Testis (tissue), 2 donors: ENCODE measurements at regions not wholly inside any gene's neighbourhood (a gene's known extent, or its start where the extent isn't known, plus 50 kb on each side); places are given as distances from the start of the nearest gene placed in this dataset.
"Not testable (repeated sequence)": the region's sequence is repeated elsewhere in the genome, so short reads cannot be mapped to it uniquely, and the experiment has no call there.

Experiments used
- DNase-seq: peaks from one replicate; pipeline ENCODE4 v3.0.0-alpha.2; 2019
- H3K27ac ChIP-seq, 2 donors: fragments of 200-600 bp; sonication (generic); one replicate each; pipeline ENCODE4 v1.5.1; 2019
- H3K27me3 ChIP-seq: fragments of 200-600 bp; sonication (generic); one replicate; pipeline ENCODE4 v1.5.1; 2019
- H3K36me3 ChIP-seq: fragments of 200-600 bp; sonication (generic); one replicate; pipeline ENCODE4 v1.5.1; 2017; ENCODE audit warnings: low read depth; ENCODE audit errors: missing control alignments
- H3K4me1 ChIP-seq: fragments of 200-600 bp; sonication (generic); one replicate; pipeline ENCODE4 v1.5.1; 2019
- H3K4me3 ChIP-seq, 2 donors: fragments of 200-600 bp; sonication (generic); one replicate each; pipeline ENCODE4 v1.5.1; 2017 to 2019
- H3K9me3 ChIP-seq: fragments of 200-600 bp; sonication (generic); one replicate; pipeline ENCODE4 v1.5.1; 2017
- CTCF ChIP-seq, 3 experiments: fragments of 450-650 bp in 2 of 3; fragments of 200-600 bp in 1 of 3; sonication (generic) in 1 of 3; IDR thresholded peaks; one replicate each; pipeline ENCODE4 v1.5.1; 2016 to 2019; ENCODE audit warnings: antibody characterized with exemption in 3 of 3, mild to moderate bottlenecking in 2 of 3, moderate library complexity in 1 of 3
- POLR2A ChIP-seq: fragments of 450-650 bp; IDR thresholded peaks from one replicate; pipeline ENCODE4 v1.6.1; 2017; ENCODE audit warnings: antibody characterized with exemption, mild to moderate bottlenecking, moderate library complexity
- WGBS, 2 donors: methylation state at CpG; one replicate each; pipeline ENCODE4 v1.1.5; 2018; 5-methylcytosine and 5-hydroxymethylcytosine counted together
- intact Hi-C: fragments of 100-400 bp; cut with DNase I; formaldehyde crosslinking; loops from one replicate; pipeline ENCODE4 v1.15.1; 2023; ENCODE audit warnings: low total_unique reads

GRCh38 chr16:66023481-66023880 is 343.0 kb upstream of the CDH5 start:
- intact Hi-C loops, result no loop called here
- TF ChIP-seq POLR2A (no peak), CTCF (IDR thresholded peaks at IDR 0.05) (no peak)
- Histone ChIP-seq H3K27ac (no peak overlapping the region), H3K36me3 (no peaks in the 10 kb centered on the region), H3K9me3 (no peaks in the 10 kb centered on the region), H3K4me1 (no peaks in the 10 kb centered on the region), H3K27me3 (no peaks in the 10 kb centered on the region), H3K4me3 (no peak overlapping the region)
- no peak for DNase-seq
- 59 to 71% methylated on average over 3 of the region's 3 CpGs for WGBS, 2 donors

GRCh38 chr16:66020642-66021041 is 345.8 kb upstream of the CDH5 start:
- H3K9me3 ChIP-seq, result no peaks in the 10 kb centered on the region
- no peak overlapping the region for H3K27ac ChIP-seq
- DNase-seq, result no peak
- no peaks in the 10 kb centered on the region for H3K4me1 ChIP-seq
- no peaks in the 10 kb centered on the region for H3K36me3 ChIP-seq
- TF ChIP-seq POLR2A (no peak), CTCF (IDR thresholded peaks at IDR 0.05) (no peak)
- no peaks in the 10 kb centered on the region for H3K27me3 ChIP-seq
- intact Hi-C loops, result no loop called here
- H3K4me3 ChIP-seq, result no peak overlapping the region

GRCh38 chr16:66020046-66020445 is 346.4 kb upstream of the CDH5 start:
- H3K27me3 ChIP-seq, result no peaks in the 10 kb centered on the region
- no peak overlapping the region for H3K27ac ChIP-seq
- no peaks in the 10 kb centered on the region for H3K9me3 ChIP-seq
- intact Hi-C loops, result no loop called here
- H3K36me3 ChIP-seq, result no peaks in the 10 kb centered on the region
- no peak for DNase-seq
- TF ChIP-seq CTCF (IDR thresholded peaks at IDR 0.05), result no peak
- TF ChIP-seq POLR2A, result no peak
- 95 to 100% methylated on average over 2 of the region's 2 CpGs for WGBS, 2 donors
- H3K4me3 ChIP-seq, result no peak overlapping the region
- no peaks in the 10 kb centered on the region for H3K4me1 ChIP-seq

GRCh38 chr16:66019502-66019901 is 347.0 kb upstream of the CDH5 start:
- intact Hi-C loops, H3K36me3 ChIP-seq, H3K27me3 ChIP-seq, H3K27ac ChIP-seq, H3K9me3 ChIP-seq, DNase-seq, H3K4me1 ChIP-seq, H3K4me3 ChIP-seq: not testable (repeated sequence)
- whole genome bisulfite sequencing, 2 donors, result 87 to 89% methylated on average over 3 of the region's 3 CpGs

- no peaks in the 10 kb centered on the region for H3K27me3 ChIP-seq
- TF ChIP-seq CTCF (IDR thresholded peaks at IDR 0.05), result no peak
- TF ChIP-seq POLR2A, result no peak
- H3K9me3 ChIP-seq, result no peaks in the 10 kb centered on the region
- intact Hi-C loops, result no loop called here
- no peak overlapping the region for H3K4me3 ChIP-seq
- WGBS, 2 donors, result 92 to 95% methylated on average over 2 of the region's 2 CpGs
- DNase-seq, result no peak
- no peak overlapping the region for H3K27ac ChIP-seq
- H3K36me3 ChIP-seq, result no peaks in the 10 kb centered on the region
- H3K4me1 ChIP-seq, result no peaks in the 10 kb centered on the region
Observed at GRCh38 chr16:66014221-66014620, 352.3 kb upstream of the CDH5 start.
